ENCODE measurements at regions not wholly inside any gene's neighbourhood (a gene's known extent, or its start where the extent isn't known, plus 50 kb on each side); places are given as distances from the start of the nearest gene placed in this dataset.
"Not testable (repeated sequence)": the region's sequence is repeated elsewhere in the genome, so short reads cannot be mapped to it uniquely, and the experiment has no call there.

DNA sequence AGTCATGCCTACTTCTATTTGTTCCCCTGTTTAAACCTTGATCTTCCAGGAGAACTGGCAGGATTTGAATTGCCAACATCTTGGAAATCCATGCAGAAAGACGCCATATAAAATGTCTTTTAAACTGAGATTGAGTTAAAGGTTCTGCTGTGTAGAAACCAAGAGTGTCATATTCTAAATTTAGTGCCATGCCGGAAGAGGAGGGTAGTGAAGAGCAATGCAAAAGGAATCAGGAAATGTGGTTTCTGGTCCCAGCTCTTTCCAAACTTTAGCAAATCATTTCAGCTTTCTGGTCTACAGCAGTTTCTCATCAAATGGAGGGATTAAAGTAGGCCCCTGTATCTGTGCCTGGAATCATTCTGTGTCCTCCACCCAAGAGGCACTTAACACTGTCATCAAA, 85.7 kb downstream of the BTG1 start:
- no peak for DNase-seq

DNA sequence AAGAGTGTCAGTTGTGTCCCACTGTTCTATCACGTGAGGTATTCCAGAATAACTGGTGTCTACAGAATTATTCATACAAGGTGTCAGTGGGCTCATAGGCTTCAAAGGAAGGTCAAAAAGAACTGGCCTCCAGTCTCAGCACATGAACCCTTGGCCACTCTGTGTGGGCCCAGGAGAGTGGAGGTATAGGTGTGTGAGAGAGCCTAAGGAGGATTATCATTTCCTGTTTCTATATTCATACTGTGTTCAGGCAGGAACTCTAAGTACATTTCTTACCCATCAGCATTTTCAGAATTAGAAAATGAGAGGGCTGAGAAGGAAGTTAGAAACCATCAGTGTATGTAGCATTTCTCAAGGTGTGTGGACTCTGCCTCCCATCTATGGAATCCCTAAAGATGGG, 87.0 kb downstream of the BTG1 start:
- DNase-seq: no peak

DNA sequence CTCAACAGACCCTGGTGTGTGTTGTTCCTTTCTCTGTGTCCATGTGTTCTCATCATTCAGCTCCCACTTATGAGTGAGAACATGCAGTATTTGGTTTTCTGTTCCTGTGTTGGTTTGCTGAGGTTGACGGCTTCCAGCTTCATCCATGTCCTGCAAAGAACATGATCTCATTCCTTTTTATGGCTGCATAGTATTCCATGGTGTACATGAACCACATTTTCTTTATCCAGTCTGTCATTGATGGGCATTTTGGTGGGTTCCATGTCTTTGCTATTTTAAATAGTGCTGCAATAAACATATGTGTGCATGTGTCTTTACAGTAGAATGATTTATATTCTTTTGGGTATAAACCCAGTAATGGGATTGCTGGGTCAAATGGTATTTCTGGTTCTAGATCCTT, 88.9 kb downstream of the BTG1 start:
- not testable (repeated sequence) for DNase-seq

DNA sequence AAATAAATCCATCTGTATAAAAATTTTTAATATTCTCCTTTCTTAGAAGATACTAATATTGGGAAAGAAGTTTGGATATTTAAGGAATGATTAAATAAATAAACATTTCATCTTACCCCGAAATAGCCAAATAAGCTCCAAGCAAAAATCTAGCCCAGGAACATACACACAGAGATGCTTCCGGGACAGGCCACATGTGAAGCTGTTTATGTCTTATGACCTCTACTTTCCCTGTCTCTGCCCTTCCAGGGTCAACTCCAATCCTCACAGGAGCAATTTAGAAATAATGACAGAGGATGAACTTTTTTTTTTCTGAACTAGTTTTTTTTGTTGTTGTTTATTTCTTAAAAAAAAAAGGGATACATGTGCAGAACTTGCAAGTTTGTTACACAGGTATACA, 89.4 kb downstream of the BTG1 start:
- DNase-seq: no peak

DNA sequence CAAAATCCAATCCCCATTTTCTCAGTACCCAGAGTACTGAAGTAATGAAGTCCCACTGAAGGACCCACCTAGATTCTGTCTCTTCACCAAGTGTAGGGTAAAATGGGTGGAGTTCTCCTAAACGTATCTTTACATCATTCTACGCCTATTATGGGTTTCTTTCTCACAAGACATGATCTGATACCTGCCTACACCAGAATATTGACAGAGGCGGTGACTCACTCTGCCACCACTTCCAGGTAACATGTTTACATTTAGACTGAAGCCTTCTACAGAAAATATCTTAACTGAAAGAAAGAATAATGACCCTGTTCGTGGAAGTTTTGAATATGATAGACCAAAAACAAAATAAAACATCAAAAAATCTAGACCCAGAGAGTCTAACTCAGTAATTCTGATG, 89.8 kb downstream of the BTG1 start:
- DNase-seq: peak; percentile 68

DNA sequence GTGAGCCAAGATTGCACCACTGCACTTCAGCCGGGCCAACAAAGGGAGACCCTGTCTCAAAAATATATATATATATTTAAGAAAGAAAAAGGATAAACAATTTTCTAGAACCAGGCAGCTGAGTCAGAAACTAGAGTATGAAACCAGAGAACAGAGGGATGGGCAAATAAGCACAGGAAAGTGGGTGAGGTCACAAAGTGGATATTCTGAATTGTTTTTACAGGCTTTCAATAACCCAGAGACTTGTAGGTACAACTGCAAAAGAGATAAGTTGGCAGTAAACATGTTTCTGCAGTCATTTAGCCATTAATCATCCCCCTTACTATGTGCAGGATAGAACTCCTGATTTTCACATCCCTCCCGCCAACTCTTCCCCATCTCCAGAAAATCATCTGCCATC, 94.2 kb downstream of the BTG1 start:
- DNase-seq: no peak

DNA sequence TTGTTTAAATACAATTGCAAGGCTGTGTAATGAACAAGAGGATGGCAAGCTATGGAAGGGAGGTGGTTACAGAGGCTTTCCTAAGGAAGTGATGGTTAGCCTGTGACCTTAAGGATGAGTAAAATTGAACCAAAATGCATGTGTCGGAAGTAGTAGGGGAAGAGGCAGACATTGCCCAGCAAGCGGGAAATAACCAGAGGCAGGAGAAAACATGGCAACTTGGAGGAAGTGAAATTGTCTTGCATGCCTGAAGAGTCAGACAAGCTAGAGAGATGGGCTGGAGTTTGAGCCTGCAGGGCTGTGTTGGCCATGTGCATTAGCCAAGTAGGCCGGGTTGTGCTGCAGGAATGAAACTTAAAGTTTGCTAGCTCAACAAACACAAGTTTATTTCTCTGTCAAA, 96.2 kb downstream of the BTG1 start:
- peak; percentile 23 for DNase-seq

DNA sequence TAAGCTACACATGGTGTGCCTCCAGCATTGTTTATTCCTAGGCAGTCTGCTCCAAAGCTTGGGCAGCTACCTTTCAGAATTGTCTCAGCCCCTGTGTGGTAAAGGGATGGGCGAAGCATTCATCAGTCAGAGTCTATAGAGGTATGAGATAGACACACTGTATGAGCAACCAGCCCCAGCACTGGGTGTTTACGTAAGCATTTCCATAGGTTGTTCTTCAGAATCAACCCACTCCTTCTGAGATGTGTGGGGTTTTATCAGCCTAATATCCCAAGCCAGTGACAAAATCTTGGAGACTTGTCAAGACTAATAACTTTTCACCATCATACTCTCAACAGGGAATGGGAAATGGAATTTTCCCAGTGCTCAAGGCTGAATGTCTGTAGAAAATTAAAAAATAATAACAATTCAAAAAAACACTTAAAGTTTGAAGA, 98.2 kb downstream of the BTG1 start:
- DNase-seq: peak; percentile 36

DNA sequence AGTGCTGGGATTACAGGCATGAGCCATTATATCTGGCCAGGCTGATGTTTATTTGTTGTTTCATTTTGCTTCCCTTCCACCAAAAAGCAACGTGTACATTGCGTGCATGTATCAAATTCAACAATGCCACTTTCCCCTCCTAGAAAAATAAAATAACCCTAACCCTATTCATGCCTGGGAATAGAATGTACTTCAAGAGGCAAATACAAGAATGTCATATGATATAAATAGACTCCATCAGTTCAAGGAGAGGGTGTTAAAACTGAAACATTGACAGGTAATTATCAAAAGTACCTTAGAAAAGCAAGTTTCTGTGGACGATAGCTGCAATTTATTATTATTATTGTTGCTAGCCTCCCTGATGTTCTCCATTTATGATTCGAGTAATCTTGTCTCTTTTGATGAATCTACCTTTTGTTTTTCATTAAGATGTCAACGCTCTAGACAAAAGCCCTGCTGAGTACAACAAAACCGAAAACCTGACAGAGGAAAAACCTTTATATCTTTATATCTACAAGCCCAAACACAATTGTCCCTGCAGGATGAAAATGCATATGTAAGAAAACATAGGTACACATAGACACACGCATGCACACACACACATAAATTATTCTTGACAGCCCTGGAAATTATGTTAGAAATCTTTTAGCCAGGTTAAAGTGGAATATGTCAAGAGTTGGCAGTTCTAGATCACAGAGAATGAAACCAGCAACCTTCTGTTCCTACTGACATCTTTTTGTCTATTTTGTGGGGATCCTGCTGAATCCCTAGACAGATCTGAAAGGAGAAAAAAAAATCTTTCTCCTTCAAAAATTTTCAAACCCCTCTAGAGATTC, 98.9 kb downstream of the BTG1 start:
- DNase-seq: no peak

DNA sequence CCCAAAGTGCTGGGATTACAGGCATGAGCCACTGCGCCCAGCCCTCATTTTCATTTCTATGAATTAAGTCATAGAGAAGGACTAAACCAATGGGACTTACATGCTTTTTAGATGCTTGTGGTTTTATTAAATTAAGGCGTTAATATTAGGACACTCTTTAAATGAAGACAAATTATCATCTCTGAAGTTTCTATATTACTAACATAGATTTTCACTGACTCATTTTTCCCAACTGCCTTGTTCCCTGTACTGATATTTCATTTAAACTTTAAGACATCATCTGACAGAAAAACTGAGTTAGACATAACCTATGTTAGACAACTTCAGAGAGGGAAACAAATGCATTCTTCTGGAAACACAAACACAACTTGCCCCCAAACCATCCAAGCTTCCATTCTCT, 99.8 kb downstream of the BTG1 start:
- DNase-seq: peak; percentile 61

DNA sequence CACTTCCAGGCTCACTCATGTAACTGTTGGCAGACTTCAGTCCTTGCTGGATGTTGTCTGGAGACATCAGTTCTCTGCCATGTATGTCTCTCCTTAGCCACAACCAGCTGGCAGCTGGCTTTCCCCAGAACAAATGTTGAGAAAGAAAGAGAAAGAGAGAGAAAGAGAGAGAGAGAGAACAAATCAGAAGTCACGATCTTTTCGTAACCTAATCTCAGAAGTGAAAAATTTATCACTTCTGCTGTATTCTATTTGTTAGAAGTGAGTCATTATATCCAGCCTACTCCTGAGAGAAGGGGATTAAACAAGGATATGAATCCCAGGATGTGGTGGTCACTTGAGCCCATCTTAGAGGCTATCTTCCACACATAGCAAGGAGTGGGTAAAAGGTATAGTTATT, 101.2 kb downstream of the BTG1 start:
- peak; percentile 47 for DNase-seq

DNA sequence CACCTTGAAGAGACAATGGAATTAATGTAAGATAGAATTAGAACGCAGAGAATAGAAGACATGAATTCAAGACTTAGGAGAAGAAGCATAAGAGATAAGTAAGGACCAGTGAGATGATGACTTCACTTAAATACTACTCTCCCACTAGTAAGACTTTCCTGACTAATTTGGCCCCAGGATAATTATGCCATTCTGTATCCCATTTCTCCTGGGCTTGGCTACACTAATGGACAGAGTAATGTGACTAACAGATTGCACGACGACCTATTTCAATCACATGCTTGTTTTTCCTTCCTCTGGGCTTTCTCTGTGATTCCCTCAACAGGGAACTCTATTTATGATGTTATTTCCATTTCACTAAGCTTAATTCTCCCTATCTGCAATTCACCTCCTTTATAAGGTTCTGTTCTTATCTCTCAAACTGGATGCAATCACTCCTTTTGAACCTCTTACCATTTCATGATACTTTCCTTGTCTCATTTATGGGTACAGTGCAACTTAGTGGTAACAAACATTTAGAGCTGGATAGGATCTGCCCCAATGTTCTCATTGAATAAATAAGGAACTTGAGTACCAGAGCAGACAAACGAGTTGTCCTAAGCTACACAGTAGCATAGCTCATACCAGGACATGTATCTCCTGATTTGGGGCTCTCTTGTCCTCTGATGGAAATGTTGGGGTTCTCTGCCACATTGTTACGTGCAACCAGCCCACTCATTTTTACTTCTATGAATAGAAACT, 102.7 kb downstream of the BTG1 start:
- DNase-seq: no peak

DNA sequence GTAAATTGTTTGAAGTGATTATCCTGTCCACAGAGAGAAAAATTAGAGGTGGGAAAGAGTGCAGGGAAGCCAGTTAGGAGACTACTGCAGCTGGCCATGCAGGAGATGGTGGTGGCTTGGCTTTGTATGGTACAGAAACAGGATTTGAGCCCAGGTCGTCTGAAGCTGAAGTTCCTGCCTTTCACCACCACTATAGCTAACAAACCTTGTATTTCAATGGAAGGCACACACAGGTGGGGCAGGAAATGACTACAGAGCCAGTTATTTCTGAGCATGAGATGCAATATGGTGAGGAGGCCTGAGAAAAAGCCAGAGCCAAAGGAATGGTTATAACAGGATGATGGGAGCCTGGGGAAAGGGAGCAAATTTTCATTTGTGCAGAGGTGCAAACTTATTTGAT, 103.9 kb downstream of the BTG1 start:
- DNase-seq: no peak

DNA sequence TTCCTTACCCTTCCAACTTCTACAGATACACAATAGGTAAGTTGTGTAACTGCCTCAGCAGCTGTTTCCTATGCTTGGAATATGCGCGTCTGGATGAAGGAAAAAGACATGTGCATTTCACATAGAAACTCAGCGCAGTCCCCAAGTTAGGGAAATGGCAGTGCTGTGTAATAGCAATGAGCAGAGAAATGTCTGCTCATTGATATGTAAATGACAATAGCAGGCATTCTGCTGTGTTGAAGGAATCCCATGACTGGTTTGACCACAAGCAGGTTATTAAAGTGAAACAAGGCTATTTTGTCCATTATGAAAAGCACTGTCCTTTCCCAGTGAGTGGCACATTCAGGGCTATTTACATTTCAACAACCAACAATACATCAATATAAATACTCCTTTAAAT, 106.6 kb downstream of the BTG1 start:
- no peak for DNase-seq

DNA sequence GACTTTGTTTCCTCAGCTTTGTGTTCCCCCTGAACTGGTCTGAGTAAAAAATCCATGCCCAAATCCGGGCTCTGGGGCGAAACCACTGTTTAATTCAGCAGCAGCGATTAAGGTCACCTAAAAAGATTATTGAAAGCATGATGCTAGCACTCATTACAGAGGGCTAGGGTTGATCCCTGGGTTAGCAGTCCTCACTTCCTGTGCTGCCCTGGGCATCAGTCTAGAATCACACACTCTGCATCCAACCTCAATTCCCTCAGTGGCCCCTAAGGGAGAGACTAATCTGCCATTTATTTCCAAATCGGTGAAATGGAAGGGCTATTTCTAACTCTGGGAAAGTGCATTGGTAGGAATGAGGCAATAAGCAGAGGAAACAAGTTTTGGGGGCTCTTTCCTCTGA, 107.2 kb downstream of the BTG1 start:
- no peak for DNase-seq

DNA sequence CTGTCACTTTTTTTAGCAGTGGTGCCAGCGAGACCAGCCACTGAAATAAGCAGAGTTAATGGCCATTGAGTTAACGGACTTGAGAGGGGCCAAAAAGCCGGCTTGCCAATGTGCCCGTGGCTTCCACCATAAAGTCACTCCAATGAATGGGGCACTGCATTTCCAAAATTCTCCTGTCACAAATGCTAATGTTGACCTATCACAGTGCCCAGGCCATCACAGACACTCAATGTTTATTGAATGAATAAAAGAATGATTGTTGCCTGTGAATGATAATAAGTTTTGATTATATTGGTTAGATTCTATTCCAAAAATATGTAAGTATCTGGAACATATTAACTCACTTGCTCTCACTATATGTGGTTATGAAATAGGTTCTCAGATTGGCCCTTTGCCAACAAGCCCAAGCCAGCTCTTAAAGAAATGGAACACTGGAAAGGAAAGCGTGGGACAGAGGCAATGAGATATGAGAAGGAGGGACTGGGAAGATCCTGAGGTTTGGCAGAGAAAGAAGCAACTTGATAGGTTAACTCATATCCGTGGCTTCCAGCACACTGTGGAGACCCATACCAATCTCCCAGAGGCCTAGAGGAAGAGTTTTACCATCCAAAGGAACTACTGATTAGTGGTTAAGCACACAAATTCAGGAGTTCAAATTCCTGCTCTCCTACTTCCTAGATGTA, 108.7 kb downstream of the BTG1 start:
- DNase-seq: no peak

DNA sequence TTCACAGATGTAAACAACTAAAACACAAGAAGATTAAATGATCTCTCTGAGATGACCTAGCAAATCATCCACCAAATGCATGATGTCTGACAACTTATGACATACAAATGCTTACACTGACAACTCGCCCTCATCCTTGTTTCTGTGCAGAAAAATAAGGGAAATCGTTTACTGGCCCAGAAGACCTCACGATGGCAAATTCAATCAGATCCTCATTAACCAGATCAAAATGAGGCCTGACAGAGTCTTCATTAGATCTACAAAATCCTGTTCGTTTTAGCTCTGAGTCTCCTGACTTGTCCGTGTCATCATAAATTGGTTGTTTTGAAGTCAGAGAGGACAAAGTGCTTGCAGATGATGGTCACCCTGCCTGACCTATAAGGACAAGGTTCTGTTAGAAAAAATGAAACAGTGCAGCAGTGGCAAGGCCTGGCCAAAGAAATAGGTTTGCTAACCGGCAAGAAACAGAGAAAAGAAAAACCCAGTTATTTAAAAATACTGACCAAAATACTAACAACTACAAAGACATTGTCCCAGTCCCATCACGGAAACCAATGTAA, 109.5 kb downstream of the BTG1 start:
- DNase-seq: no peak

DNA sequence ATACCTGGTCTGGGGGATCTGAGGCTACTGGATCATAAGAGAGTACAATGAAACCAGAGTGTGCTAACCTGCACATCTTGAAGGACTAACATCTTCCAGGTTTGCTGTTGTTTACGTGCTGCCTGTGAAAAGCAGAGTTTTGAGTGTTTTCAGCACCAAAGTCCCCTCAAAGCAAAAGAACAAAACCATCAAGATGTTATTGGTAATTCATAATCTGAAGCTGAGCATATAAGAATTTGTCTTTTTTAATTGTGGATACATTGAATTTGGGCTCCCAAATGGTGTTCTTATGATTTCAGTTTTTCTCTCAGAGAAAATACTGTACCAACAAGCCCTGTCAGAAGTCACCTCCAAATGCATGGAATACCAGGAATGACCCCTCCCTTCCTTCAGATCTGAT, 110.2 kb downstream of the BTG1 start:
- no peak for DNase-seq

DNA sequence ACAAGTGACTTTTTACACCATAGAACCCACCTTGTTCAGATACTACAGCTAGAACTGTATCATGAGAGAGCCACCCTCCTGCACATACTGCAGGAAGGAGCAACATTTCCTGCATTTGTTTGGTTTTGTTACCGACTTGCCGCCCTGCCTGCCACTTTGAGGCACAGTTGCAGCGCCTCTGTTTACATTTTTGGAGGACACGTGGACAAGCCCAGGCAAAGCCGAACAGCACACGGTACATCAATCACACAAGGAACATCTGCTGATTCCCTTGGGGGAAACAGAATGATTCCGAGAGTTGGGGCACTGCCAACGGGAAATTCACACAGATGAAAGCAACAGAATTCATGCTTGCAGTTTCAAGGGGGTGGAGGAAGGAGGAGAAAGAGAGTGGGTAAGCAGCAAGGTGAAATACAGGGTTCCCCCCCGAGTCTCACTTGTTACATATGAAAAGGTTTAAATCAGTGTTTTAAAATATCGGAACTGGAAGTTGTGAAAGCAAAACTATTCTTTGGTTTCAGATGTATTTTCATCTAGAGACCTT, 110.7 kb downstream of the BTG1 start:
- peak; percentile 52 for DNase-seq

DNA sequence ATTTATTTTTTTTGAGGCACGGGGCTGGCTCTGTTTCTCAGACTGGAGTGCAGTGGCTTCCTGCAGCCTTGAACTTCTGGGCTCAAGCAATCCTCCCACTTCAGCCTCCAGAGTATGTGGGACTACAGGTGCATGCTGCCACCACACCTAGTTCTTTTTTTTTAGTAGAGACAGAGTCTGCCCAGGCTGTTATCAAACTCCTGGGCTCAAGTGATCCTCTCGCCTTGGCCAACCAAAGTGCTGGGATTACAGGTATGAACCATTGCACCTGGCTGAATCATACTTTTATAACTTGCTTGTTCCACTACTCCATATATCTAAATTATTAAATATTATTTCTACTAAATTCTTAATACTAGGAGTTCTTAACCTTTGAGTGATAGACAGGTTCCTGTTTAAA, 111.6 kb downstream of the BTG1 start:
- no peak for DNase-seq

DNA sequence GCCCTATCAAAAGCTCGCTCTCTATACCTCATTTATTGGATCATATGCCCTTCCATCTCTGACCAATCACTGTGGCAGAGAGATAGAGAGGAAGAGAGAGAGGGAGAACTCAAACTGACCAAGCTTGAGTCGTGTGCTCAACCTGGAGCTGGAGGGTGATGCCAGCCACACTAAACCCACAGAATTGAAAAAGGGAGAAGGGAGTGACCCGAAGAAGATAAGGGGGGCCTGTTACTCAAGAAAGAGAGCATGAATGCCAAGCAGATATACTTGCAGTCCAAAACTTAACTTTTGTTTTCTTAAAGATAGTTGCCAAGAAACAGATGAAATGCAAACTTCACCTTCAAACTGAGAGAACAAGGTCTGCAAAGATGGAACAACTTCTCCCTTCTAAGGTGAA, 112.7 kb downstream of the BTG1 start:
- no peak for DNase-seq

DNA sequence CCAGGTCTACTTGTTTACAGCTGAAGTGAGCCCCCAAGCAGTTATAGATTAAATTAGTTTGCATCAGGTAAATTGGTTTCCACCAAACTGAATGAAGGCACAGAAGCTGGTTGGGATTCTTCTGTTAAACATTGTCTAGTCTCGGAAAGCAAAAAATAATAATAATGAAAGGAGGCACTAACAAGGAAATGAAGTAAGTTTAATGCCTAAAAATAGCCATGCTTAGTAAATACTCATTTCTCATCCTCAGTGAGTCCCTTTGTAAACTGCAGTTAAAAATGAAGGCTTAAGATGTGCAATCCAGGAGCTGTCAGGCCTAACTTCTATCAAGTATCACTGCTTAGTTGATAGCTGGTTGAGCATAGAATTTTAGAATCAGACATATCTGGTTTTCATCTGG, 113.5 kb downstream of the BTG1 start:
- DNase-seq: no peak

DNA sequence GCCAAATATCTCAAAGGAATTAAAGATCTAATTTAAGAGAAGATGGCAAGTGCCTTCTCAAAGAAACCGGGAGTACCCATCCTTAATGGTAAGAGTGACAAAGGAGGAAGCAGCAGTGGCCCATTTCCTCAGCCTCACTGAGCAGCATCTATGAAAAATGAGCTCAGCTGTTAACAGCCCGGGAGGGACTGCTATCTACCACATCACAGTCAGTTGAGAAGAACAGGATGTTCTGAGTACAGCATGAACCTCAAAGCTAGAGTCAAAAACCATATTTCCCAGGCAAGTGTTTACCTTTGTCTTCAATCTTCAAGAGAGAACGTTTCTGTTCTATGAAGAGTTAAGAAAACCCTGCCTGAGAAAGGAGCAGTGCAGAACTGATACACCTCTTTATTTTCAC, 115.0 kb downstream of the BTG1 start:
- peak; percentile 74 for DNase-seq

Data from activated CD4-positive, alpha-beta T cell treated with anti-CD3 and anti-CD28 coated beads, Interleukin-10, Interleukin-2, amounts not matched to agents 100 ng/mL and 50 ng/mL, durations not matched to agents 16 hours and 8 hours (primary cell).